Dedifferentiated amniotic fluid mesenchymal stem cell (primary cell): ENCODE measurements at regions not wholly inside any gene's neighbourhood (a gene's known extent, or its start where the extent isn't known, plus 50 kb on each side); places are given as distances from the start of the nearest gene placed in this dataset.

ENCODE experiments used
- DNase-seq: peaks from one replicate; pipeline ENCODE4 v3.0.0-alpha.2; 2016; ENCODE audit errors: extremely low spot score

DNA sequence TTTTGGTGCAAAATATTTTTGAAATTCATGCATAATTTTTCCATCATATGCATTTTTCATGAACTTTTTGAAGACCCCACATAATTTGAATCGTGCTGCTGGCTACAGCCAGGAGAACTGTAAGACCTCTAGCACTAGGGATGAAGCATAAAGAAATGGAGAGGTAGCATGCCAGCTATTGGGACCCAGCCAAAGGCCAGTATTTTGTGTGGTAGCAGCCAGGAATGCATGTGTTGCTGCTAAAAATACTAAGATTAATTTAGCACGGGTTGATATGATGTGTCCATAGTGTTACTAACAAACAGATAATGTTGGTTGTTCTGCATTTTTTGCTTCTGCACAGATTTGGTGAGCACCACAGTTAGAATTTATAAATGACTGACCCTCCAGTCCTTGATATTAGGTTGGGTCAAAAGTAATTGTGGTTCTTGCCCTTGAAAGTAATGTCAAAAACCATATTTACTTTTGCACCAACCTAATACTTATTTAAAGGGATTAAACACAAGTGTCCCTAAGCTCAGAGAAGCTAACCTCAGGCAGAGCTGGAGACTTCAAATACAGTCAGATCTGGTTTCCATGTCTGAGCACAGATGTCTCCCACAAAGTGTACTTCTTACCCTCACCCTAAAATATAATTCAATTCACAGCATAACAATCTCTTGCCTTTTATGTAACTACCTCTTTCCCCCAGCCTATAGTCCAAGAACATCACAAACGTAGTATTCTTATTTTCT, 54.1 kb upstream of the NPSR1 start:
- DNase-seq = no peak
